ENCODE measurements at regions not wholly inside any gene's neighbourhood (a gene's known extent, or its start where the extent isn't known, plus 50 kb on each side); places are given as distances from the start of the nearest gene placed in this dataset.

- DNase-seq = no peak
Observed at GRCh38 chr4:81990898-81991297, 382.9 kb downstream of the HNRNPD start.

DNA sequence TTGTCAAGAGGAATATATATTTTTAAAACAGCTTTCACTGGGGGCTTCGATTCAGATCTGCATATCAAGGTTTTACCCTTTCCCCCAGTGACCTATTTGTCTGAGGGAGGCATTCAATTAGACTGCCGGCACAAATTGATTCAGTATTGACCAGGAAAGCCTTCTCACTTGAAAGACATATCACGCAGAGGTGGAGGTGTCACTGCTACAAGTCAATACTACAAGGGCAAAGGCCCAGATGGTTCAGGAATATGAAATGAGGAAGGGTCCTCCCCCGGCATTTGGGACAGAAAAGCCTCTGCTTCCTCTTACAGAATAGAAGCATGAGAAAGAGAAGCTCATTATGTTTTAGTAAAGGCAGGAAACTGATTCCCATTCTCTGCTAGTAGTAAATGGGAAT lies 383.6 kb downstream of the HNRNPD start:
- DNase-seq = no peak

GRCh38 chr4:81989202-81989601 lies 384.6 kb downstream of the HNRNPD start:
- DNase-seq = no peak

GRCh38 chr4:81988178-81988577 lies 385.6 kb downstream of the HNRNPD start:
- DNase-seq = no peak

DNA sequence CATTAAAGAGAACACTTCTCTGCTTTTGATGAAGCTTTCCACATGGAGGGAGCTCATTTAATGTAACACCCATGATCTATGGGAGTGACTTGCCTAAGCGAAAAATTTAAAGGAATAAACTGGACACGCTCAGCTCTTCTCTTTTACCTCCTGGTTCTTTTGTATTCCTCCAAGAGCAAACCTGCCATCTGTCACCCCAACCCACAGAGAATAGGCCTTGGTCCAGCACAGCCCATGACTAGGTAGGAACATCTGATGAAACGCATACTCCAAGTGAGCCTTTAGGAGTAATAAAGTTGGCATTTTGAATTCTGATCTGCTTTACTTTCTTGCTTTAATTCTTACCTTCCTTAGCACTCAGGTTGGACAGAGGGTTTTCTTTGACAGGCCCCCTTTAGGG lies 389.0 kb downstream of the HNRNPD start:
- DNase-seq = no peak

- DNase-seq = no peak
Observed at GRCh38 chr4:81982846-81983540, 390.8 kb downstream of the HNRNPD start.

- DNase-seq = no peak
Observed at GRCh38 chr4:81981218-81981617, 392.6 kb downstream of the HNRNPD start.

DNA sequence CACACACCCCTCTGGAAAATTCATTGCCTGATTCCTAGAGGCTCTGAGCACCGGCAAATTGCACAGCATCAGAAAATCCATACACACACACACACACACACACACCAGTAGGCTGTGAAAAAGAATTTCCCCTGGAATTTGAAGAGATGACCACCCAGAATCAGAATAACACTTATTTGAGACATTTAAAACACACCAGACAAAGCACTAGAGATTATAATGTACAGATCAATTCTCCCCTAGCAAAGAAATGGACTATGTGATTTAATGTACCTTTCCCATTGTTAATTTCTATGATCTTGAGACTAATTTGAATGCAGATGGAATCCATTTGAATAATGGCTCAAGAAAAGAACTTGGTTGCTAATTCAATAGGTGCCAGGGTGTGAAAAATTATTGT lies 399.3 kb downstream of the HNRNPD start:
- DNase-seq = no peak

- no peak for DNase-seq
Observed at GRCh38 chr4:81971637-81972381, 402.0 kb downstream of the HNRNPD start.

DNA sequence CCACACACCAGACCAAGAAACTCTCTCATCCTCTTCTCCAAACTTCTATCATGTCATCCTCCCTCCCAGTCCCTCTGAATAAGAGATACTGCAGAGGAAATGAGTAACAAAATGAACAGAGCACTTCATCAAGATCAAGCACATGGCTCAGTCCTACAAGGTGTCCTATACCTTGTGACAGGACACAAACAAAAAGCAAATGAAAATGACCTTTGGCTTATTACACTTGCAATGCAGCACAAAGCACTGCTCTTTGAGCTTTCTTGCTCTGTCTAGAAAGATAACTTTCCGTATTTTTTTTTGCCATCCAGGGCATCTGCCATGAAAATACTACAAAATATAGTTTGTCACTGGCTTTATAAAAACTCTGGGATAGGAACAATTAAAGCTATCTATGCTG lies 402.7 kb downstream of the HNRNPD start:
- DNase-seq = no peak

DNA sequence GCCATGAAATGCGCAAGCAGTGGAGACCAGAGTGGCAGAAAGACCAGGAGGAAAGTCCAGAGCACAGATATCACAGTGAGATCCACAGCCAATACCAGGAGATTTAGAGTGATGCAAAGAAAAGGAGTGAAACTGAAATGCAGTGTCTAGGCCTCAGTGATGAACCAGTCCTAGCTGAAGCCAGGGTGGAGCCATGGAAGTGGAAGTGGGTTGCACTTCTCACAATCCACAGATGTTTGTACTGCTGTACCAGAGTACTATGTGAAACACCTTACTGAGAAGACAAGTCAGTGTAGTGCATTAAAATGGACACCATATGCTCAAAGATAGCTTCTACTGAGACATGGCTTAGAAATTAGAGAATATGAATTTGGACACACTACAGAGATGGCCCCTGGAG lies 403.3 kb downstream of the HNRNPD start:
- DNase-seq = no peak

- DNase-seq = no peak
Observed at GRCh38 chr4:81966676-81967075, 407.1 kb downstream of the HNRNPD start.

GRCh38 chr4:81965911-81966310 lies 407.9 kb downstream of the HNRNPD start:
- no peak for DNase-seq

DNA sequence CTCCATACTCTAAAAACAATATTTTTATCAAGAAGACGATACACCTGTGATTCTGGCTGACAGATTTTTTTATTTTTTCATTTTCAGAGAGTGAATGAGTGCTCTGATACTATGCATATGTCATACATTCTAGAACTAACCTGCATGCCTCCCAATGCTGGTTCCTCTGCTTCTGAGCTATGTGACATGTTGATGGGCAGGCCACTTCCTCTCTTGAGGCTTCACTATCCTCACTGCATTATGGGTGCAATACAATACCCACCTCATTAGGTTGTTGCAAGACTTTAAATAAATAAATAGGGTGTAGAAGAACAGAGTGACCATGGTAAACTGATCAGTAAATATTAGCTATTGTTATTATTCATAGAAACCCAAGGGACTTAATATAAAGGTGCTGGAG lies 408.3 kb downstream of the HNRNPD start:
- no peak for DNase-seq

GRCh38 chr4:81963763-81964020 lies 410.1 kb downstream of the HNRNPD start:
- no peak for DNase-seq

- DNase-seq = no peak
Observed at GRCh38 chr4:81963015-81963762, 410.6 kb downstream of the HNRNPD start.

DNA sequence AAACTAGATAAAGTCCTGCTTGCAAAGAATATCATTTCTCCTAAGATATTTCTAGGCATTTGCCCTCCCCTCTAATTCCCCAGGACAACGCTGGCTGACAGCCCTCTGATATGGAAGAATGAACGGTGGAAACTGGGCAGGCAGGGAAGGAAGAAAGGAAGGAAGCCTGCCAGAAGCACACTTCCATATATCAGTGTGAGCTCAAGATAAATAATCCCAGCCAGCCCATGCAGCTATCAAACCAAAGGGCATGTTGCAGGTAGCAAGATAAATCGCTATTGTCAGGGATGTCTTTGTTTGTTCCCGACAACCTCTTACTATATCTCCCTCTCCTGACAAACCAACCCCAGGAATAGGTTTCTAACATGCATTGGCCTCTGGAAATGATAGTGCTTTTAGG lies 412.8 kb downstream of the HNRNPD start:
- no peak for DNase-seq

- no peak for DNase-seq
Observed at GRCh38 chr4:81954271-81954670, 419.5 kb downstream of the HNRNPD start.

- DNase-seq = no peak
Observed at GRCh38 chr4:81951891-81952455, 421.8 kb downstream of the HNRNPD start.

DNA sequence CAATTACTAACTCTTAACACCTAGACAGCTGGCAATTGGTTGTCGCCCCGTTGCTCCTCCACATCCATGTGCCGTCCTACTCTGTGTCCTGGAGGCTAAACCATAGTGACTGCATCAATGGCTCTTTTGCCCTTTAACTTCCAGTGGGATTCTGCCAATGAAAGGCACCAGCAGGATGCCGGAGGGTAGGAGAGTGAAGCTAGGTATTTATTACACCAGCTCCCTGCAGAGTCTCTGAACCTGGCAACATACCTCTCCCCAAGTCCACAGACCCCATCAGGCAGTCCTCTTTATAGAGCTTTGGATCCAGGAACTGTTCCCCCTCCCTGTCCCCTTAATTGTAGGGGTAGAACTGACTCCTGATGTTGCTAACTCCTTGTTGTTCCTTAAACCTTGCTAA lies 426.8 kb downstream of the HNRNPD start:
- no peak for DNase-seq

DNA sequence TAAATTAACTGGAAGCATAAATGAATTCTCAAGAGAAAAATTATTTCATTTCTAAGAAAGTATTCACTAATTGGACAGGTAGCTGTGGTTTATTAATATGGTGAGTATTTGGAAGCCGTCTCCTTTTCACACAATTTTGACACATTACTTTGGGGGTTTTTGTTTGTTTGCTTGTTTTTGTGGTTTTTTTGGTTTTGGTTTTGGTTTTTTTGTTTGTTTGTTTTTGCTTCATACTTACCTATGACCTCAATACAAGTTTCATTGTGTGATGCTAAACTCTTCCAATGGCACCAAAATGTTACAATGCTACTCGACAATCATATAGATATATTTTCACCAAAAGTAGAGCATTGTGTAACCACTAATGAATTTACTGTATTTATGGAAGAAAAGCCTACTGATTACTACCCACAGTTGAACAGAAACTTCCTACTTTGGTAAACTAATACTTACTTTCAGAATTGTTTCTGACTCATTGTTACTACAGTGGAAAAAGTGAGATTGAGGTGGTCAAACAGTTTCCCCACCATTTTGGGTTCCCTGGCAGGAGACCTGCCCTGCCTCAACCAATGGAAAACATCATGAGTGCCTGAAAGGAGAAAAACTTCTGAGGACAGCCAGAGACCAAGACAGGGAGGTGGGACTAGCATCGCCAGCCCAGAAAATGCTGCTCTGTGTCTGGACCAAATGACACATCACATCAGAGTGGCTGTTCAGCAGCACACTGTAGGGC lies 443.1 kb downstream of the HNRNPD start:
- no peak for DNase-seq

DNA sequence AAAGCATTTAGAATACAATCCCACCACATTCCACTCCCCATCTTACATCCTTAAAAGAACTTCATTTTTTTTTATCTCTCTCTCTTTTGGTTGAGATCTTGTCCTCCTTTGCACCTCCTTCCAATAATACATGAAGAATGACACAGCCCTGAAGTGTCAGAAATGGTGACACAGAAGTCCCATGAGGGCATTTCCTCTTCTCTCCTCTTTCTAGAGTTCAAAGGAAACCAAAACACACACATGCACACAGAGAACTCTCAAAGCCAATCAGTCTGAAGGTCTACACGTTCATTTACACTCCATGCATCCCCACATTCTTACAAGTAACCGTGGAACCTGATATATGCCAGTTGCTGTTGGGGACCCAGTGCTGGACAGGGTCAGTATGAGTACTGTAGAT lies 450.7 kb downstream of the HNRNPD start:
- no peak for DNase-seq

DNA sequence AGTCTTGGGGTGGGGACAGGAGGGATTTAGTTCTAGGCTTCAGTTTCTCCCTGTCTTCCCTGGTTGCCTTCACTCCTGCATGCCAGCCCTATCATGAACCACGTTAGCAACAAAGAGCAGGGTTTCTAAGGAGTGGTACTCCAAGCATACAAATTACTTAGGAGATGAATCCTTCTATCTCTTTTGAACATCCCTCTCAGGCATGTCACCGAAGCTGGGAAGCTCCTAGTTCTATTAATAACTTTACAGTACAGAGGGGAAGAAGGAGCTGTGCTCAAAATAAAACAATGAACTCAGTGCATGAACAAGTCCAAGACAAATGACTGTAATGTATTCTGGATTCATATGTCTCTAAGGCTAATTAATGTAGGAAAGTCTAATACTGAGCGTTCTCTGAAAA lies 450.6 kb upstream of the RASGEF1B start:
- no peak for DNase-seq

Data from CD4-positive, alpha-beta T cell treated with Interferon gamma for 1 hour (primary cell).